ENCODE measurements at regions not wholly inside any gene's neighbourhood (a gene's known extent, or its start where the extent isn't known, plus 50 kb on each side); places are given as distances from the start of the nearest gene placed in this dataset.
"Not testable (repeated sequence)": the region's sequence is repeated elsewhere in the genome, so short reads cannot be mapped to it uniquely, and the experiment has no call there.

DNA sequence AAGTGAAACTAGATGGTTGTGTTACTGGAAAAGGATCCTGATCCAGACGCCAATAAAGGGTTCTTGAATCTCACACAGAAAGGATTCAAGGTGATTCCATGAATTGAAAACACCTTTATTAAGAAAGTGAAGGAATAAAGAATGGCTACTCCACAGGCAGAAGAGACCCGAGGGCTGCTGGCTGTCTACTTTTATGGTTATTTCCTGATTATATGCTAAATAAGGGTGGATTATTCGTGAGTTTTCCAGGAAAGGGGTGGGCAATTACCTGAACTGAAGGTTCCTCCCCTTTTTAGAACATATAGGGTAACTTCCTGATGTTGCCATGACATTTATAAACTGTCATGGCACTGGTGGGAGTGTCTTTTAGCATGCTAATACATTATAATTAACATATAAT is 50.9 kb upstream of the WARS2 start:
- no peak for DNase-seq

DNA sequence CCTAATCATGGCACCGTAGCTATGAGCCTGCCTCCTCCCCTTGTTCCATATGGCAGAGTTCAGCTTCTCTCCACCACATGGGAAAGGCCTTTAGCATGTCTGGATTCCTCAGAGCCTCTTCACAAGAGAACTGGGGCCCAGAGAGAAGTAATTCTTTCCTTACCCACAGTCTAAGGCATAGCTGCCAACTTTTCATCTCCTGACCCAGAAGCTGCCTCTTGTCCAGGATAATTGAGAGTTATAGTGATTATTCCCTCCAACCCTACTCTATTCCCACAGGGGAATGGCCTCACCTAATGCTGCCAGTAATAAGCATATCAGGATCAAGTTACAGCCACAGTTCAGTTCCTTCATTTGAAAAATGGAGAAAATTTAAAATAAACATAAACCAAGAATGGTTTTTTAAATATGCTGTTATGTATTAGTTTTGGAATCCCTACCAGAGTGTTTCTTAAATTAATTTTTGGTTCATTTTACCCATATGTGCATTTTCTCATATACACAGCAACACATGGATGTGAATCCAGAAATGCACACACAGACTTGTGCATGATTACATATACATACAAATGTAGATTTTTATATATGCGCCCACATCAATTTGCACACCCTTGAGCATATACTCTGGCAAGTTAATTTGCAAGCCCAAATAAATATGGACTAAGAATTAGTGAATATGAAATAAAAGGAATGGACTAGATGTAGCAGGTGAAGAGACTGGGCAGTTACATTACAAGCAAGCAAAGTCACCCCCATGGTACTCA is 63.9 kb upstream of the WARS2 start:
- no peak for DNase-seq

DNA sequence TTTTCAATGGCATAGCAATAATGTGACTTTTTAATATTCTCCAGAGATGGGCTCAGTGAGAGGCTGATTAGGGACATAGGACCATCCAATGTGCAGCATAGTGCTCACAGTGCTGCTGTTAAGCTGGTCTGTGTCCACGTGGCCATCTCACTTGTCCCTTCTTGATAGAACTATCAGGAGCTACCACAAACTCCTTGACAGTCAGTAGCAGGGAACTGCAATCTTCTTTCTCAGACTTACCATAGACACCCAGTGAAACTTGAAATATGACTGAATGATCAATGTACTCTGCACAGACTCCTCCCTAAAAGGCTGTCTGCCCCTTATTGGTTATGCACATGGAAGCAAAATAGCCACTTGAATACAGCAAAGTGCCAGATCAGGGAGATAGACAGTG is 64.5 kb upstream of the WARS2 start:
- DNase-seq = no peak

DNA sequence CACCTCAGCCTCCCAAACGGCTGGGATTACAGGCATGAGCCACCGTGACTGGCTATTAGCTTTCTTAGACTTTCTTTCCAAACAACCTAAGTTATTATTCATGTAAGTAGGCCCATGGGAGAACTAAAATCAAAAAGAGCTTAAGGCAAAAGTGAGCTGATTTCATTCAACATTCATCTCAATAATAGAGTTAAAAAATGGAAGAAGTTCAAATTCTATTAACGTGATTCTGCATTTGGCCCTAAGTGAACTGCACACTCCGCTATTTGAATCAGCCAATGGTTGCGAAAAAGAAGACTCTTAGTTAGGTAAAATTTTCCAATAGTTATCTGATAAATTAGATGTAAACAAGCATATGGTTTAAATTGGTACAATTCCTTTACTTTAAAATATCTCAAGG is 68.6 kb upstream of the WARS2 start:
- DNase-seq = no peak

DNA sequence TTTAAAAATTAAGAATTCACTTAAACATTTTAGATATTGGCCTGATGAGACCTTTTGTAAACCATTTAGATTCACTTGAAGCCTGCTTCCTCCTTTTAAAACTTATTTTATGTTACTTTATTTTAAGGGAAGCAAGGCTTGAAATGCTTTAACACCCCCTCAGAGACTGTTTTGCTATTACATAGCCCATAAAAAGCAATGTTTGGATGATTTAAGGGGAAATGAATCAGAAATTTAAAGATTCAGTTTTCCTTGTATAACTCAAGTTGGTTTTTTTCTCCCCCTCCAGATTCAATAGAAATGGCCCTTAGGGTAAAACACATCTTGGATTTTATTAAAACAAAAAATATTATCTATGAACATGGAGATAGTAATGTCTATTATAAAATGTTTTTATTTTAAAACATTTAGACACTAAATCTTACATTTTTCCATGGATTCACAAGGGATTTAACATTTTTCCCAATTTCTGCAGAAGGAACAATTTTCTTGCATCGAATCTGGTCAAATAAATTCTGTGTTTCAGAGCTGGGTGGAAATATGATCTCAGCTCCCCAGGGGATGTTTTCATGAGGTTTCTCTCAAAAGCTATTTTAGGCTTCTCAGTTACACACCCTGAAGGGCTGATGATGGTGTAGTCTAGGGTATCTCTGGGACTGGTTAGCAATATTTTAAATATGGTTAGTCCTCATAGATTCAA is 69.3 kb upstream of the WARS2 start:
- no peak for DNase-seq

DNA sequence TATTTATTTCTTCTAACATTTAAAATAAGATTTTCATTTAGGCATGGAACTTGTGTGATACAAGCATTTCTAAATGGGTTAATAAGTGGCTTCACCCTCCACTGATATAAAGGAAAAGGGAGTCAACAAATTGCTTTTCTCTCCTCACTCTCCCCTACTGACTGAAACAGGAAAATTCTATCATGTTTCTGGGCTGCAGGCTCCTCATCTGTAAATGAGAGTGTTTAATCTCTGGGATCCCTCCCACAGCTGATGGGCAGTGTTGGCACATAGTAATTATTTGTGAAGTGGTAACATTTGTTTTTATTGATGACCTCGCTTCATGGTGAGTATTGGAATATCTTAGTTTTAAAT is 69.8 kb upstream of the WARS2 start:
- no peak for DNase-seq

DNA sequence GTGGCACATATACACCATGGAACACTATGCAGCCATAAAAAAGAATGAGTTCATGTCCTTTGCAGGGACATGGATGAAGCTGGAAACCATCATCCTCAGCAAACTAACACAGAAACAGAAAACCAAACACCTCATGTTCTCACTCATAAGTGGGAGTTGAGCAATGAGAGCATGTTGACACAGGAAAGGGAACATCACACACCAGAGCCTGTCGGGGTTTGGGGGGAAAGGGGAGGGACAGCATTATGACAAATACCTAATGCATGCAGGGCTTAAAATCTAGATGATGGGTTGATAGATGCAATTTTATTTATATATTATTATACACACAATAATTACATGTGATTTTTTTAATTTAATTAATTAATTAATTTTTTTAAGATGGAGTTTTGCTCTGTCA is 72.8 kb upstream of the WARS2 start:
- not testable (repeated sequence) for DNase-seq

DNA sequence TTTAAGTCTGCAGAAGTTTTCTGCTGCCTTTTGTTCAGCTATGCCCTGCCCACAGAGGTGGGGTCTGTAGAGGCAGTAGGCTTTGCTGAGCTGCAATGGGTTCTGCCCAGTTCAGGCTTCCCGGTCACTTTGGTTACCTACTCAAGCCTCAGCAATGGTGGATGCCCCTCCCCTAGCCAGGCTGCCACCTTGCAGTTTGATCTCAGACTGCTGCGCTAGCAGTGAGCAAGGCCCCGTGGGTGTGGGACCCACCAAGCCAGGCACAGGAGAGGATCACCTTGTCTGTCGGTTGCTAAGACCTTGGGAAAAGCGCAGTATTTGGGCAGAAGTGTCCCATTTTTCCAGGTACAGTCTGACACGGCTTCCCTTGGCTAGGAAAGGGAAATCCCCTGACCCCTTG is 74.5 kb upstream of the WARS2 start:
- not testable (repeated sequence) for DNase-seq

DNA sequence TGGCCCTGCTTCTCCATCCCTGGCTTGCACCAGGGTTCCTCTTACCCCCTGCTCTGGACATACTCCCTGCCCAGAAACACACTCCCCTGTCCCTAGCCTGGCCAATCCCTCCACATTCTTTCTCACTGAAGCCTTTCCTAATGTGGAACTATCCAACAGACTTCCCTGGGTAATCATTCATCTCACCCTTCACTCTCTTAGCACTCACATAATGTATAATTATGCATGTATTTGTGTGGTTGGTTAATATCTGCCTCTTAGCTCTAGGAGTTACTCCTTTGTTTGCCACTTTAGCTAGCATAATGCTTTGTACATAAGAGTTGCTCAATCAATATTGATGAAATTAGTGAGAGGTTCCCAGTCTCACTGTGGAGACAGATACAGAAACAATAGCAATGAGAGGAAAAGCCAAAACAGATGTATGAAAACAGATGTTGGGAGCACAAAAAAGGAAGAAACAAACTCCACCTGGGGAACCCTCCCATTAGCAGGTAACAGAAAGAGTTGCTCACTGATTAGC is 76.9 kb upstream of the WARS2 start:
- no peak for DNase-seq

DNA sequence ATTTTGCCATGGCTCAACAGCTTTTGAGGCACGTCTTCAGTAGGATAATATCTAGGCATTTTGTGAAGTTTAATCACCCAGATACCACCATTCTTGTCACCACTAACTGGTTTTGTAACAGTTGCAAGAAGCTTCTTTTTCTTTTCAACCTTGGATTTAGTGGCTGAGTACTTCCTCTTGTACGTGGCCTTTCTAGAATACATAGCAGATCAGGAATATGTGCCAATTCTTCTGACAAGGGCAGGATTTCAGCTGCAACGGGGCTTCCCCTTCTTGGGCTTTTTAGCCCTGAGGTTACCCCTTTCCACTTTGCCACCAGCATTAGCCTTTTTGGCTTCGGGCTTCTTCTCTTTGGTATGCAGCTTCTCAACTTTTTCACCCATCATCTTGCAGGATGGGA is 79.3 kb upstream of the WARS2 start:
- DNase-seq = no peak

DNA sequence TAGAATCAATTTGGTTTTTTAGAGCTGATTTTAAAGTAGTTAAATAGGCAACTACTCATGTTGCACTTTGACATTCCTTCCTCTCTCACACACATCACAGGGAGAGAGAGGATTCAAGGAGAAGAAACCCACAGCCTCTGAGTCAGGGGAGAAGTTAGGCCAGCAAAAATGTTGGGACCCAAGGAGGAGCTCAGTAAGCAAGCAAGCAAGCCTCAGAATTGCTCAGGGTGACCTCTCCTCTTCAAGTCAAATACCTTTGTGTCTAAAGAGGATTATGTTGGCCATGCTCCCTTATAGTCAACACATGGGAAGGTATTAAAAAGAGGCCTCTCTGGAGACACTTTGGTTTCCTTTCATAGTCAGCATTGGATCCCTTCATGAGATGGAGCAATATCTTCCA is 80.5 kb upstream of the WARS2 start:
- DNase-seq = no peak

DNA sequence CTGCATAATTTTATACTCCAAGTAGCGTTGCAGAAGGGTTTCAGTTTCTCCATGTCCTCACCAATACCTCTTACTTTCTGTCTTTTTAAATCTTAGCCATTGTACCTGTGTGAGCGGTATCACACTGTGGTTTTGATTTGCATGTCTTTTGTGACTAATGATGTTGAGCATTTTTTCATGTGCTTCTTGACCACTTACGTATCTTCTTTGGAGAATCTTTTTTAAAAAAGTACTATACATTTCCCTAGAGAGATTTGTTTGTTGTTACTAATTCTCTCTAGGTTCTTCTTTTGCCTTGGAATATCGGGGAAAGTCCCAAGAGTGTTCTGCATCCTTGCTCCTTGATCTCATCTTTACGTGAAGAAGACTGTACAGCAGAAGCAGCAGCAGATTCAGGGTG is 81.8 kb upstream of the WARS2 start:
- DNase-seq = no peak

DNA sequence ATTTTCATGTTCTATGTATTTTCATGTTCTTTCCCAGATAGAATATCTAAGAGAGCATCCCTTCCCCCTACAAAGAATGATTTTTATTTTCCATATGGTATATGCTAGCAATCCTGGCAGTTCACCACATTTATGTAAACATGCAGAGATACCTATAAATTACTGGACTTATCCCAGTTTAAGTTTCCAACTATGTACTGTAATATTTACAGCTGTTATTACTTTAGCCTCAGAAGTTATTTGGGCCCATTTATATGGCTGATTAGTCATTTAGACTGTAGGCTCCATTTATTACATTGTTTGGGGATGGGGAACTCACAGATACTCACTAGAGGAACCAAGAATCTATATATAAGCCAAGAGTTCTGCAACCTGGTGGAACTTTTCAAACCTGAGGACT is 84.8 kb upstream of the WARS2 start:
- no peak for DNase-seq

DNA sequence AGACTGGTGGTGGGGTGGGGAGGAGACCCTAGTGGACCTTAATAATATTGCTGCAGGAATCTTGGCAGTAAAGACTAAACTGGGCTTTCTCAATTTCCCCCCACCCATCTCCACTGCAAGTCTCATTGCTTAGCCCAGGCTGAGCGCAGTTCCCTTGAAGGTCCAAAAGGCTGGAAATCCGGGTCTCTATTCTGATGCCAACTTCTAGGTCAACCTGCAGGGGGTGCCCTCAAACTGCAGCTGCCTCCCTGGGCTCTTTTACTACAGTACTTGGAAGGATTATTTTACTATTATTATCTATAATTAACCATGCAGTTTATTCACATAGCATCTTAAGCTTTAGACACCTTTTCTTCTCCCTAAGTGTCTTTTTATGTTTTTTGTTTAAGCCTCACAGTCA is 85.4 kb upstream of the WARS2 start:
- DNase-seq = no peak

DNA sequence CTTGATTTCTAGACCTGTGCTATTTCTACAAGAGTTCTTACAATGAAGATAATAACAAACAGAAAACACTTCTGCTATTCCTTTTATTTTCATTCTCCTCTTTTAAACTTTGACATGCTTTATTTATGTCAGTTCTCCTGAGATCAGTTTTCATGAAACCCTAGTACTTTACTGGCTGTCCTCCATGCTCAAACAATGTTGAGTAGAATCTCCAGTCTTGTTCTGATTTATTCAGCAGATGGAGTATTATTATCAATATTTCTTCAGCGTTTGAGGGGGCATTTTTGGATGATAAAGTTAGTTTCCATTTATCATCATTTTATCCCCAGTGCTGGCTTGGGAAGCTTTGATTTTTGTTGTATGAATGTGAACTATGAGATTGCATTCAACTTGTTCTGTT is 85.9 kb upstream of the WARS2 start:
- DNase-seq = no peak

DNA sequence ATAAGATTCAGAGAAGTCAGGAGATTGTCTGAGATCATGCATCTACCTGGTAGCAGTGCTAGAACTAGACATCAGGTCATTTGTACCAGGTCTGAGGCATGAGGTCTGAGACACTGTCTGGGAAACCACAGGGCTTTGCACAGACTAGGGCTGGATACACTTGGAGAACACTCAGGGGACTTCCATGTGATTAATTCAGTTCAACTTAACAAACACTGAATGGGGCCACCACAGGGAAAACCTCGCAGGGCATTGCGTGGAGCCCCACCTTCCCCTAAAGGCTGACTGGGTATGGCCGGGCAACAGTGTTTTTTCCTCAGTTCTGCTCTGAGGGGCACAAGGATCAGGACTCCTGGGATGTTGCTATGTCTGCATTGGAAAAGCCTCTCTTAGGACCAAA is 86.5 kb upstream of the WARS2 start:
- DNase-seq = no peak

DNA sequence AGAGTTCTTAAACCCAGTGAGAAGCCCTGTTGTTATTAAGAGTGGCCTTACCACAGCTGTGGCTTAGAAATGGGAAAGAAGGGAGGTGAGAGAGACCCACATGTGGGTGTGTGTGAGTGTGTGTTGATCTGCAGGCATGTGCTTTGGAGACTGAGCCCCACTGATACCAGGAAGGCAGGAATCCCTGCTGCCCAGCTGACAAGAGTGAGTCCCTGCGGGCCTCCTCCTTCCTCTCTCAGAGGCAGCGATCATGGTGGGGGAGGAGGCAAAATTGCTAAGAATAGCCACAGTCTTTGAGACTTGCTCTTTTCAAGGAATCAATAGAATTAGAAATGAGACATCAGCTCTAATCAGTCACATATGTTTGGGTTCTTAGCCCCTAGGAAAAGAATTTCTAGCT is 87.0 kb upstream of the WARS2 start:
- no peak for DNase-seq

DNA sequence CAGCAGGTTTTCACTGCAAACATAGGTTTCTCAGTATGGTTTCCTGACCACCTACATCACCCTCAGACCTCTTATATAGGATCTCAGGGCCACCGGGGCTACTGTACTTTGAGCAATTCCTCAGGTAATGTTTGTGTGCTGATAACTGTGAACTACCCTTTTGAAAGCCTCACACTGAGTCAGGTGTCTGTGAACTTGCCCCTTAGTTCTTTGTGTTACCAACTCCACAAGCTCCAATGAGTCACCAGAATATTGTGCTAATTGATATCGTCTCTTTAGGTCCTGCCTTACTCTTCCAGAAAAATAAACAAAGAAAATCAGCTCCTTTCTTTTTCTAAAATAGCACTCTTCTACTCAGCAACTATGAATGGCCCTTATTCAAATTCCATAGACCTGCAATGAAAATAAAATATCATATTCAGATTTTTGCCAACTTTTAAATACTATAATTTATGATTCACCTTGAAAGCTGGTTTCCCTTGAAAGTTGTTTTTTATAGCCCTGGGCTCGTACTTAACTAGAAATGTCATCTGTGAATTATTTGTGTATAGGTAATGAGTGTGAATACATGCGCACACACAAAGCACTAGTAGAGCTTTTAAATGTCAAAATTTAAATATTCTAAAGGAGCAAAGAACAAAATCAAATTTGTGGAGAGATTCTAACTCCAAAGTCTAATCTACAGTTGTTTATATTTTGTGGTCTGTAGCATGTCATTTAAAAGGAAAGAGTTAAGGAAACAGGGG is 88.1 kb upstream of the WARS2 start:
- no peak for DNase-seq

DNA sequence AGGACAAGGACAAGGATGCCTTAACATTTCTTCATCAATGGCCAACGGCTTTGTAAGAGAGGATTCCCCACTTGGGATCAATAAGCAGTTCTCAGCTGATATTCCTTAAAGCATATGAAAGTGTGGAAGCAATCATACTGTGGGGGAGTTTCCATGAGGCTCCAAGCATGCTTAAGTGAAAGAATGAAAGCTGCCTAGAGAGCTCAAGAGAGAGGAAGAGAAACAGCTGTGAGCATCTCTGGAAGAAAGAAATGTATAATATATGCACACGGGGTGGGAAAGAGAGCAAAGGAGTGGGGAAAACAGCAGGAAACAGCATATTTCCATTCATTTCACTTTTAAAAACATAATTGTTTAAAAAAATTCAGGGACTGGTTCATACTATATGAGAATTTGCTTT is 94.7 kb upstream of the WARS2 start:
- DNase-seq = no peak

DNA sequence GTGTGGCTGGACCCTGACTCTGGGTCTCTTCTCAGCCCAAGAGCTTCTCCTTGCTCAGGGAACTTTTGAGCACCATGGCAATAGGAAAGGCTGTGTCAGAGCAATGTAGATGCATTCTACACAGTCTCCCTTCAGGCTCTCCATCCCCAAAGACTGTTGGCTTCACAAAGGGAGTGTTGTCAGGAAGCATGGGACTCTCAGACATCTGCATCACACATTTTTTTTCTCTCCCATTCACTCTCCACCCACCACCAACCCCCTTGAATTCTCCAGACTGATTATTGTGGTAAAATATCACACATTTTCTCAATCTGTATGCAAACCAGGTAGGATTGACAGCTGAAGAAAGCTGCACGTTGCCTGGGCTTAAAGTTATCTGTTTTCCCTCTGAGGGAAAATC is 105.4 kb upstream of the WARS2 start:
- no peak for DNase-seq

DNA sequence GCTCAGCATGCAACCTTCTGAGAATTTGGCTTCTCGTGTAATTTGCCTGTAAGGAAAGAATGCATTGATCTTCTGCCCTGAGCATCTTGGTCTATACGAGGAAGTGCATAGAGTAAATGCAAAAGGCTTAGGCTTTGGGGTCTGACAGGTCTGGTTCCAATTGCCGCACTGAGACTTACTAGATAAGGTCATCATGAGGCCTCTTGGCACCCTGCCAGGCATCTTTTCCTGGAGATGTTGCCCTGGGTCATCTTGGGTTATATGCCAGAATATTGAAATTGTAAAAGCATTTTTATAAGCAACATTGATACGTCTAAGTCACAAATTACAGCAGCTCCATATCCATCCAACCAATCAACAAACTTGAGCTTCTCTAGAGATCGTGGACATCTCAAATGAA is 108.8 kb upstream of the WARS2 start:
- no peak for DNase-seq

DNA sequence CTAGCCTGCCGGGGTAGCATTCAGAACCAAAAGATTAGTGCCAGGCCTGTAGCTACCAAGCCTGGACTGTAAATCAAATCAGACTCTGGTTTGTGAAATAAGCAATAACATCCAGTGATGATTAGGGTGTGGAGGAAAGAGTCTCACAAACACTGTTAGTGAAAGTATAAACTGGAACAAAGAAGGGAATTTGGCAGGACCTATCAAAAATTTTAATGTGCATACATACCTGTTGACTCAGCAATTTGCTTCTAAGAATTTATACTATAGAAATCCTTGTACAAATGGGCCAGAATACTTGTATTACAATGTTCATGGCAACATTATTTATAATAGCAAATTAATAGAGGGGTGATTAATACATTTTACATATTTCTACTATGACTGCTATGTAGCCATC is 109.8 kb upstream of the WARS2 start:
- no peak for DNase-seq

DNA sequence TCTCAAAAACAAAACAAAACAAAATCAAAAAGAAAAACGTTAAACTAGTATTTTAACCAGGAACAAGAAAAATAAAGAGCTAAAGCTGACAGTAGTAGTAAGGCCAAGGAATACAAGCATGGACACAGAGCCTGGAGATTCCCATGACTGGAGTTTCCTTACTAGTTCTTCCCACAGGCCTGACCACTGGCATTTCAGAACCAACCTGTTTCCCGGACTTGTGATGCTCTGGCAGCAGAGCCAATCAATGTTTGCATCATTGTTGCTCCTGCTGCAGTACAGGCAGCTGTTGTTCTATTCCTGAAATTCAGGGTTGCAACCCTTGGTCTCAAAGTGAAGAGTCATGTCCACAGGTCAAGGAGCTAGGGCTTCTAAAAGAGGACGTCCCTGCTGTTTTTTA is 111.3 kb upstream of the WARS2 start:
- DNase-seq = no peak

DNA sequence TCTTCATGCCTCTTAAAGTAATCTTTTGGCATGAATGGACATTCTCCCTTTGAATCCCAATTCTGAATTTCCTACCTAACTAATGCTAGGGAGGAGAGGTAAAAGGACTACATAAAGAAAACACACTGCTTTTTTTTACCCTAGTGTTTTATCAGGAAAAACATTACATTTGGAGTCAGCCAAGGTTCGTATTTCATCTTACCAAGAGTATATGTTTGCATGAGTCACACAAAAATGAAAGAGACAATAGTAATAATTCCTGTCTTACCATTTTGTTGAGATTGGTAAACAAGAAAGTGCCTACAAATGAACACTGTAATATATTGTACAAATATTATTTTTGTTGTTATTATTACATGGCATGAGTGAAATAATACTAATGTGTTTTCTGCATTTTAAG is 112.9 kb upstream of the WARS2 start:
- no peak for DNase-seq
